WTC11 (cell line): ENCODE measurements at regions not wholly inside any gene's neighbourhood (a gene's known extent, or its start where the extent isn't known, plus 50 kb on each side); places are given as distances from the start of the nearest gene placed in this dataset.

ENCODE experiments used
- ATAC-seq: fragments of 200-7000 bp; cut with Tn5 transposase; 2 replicates; pipeline ENCODE4 v1.10.0; 2021; ENCODE audit warnings: mild to moderate bottlenecking, moderate library complexity
- CTCF ChIA-PET: fragments of 300-600 bp; sonication (Branson Sonifier 250); formaldehyde crosslinking; loops from one replicate; lab custom pipeline; 2021; ENCODE audit warnings: antibody characterized with exemption; lab: Charles Lee
- POLR2A ChIA-PET: fragments of 350-600 bp; sonication (Branson Sonifier 250); formaldehyde crosslinking; loops from one replicate; lab custom pipeline; 2021; ENCODE audit warnings: antibody characterized with exemption; lab: Charles Lee
- DNase-seq: peaks from one replicate; pipeline ENCODE4 v3.0.0; 2021; ENCODE audit warnings: low spot score
- H3K27ac Mint-ChIP-seq: 2 replicates; pipeline ENCODE4 v1.8.0; 2021; ENCODE audit warnings: mixed read lengths
- H3K27me3 Mint-ChIP-seq: 2 replicates; pipeline ENCODE4 v1.8.0; 2021; ENCODE audit warnings: low read depth, mild to moderate bottlenecking, moderate library complexity, mixed read lengths
- H3K36me3 Mint-ChIP-seq: 2 replicates; pipeline ENCODE4 v1.8.0; 2021; ENCODE audit warnings: mixed read lengths
- H3K4me1 Mint-ChIP-seq: 2 replicates; pipeline ENCODE4 v1.8.0; 2022; ENCODE audit warnings: mixed read lengths
- H3K4me3 Mint-ChIP-seq: 2 replicates; pipeline ENCODE4 v1.8.0; 2021; ENCODE audit warnings: mild to moderate bottlenecking, moderate library complexity, mixed read lengths
- H3K9me3 Mint-ChIP-seq: 2 replicates; pipeline ENCODE4 v1.8.0; 2021; ENCODE audit warnings: mixed read lengths
- ATF1 ChIP-seq: sonication (generic); formaldehyde crosslinking; IDR thresholded peaks from 2 replicates; pipeline ENCODE4 v1.8.1; 2023; ENCODE audit warnings: mild to moderate bottlenecking, moderate library complexity, missing genetic modification reagents
- ESRRA ChIP-seq: sonication (generic); formaldehyde crosslinking; IDR thresholded peaks from 2 replicates; pipeline ENCODE4 v1.8.1; 2022; ENCODE audit warnings: mild to moderate bottlenecking, missing genetic modification reagents, borderline replicate concordance
- ETV6 ChIP-seq: sonication (generic); formaldehyde crosslinking; IDR thresholded peaks from 2 replicates; pipeline ENCODE4 v1.8.1; 2022; ENCODE audit warnings: mild to moderate bottlenecking, missing genetic modification reagents
- FOXJ3 ChIP-seq: sonication (generic); formaldehyde crosslinking; IDR thresholded peaks from 2 replicates; pipeline ENCODE4 v1.9.0; 2021; ENCODE audit warnings: missing genetic modification reagents, mild to moderate bottlenecking, borderline replicate concordance
- FOXK1 ChIP-seq: sonication (generic); formaldehyde crosslinking; IDR thresholded peaks from 2 replicates; pipeline ENCODE4 v1.8.0; 2022; ENCODE audit warnings: mild to moderate bottlenecking, moderate library complexity, missing genetic modification reagents
- GTF2I ChIP-seq: fragments of 250-450 bp; sonication (Bioruptor Pico); conservative IDR thresholded peaks from 2 replicates; pipeline ENCODE4 v1.4.0; 2021; ENCODE audit warnings: mild to moderate bottlenecking
- IRF2 ChIP-seq: sonication (generic); formaldehyde crosslinking; IDR thresholded peaks from 2 replicates; pipeline ENCODE4 v1.8.0; 2022; ENCODE audit warnings: low read depth, missing genetic modification reagents, borderline replicate concordance
- MXD4 ChIP-seq: fragments of 250-450 bp; sonication (Bioruptor Pico); IDR thresholded peaks from 2 replicates; pipeline ENCODE4 v1.8.0; 2021; ENCODE audit warnings: mild to moderate bottlenecking, moderate library complexity, borderline replicate concordance
- NFATC4 ChIP-seq: fragments of 250-450 bp; sonication (Bioruptor Pico); IDR thresholded peaks from 2 replicates; pipeline ENCODE4 v1.9.0; 2021; ENCODE audit warnings: mild to moderate bottlenecking
- PRRX2 ChIP-seq: fragments of 250-450 bp; sonication (Bioruptor Pico); IDR thresholded peaks from 2 replicates; pipeline ENCODE4 v1.8.0; 2021; ENCODE audit warnings: mild to moderate bottlenecking
- SOX15 ChIP-seq: fragments of 250-450 bp; sonication (Bioruptor Pico); IDR thresholded peaks from 2 replicates; pipeline ENCODE4 v1.9.0; 2021; ENCODE audit warnings: mild to moderate bottlenecking
- ZNF121 ChIP-seq: sonication (generic); formaldehyde crosslinking; IDR thresholded peaks from 2 replicates; pipeline ENCODE4 v1.8.0; 2023; ENCODE audit warnings: missing genetic modification reagents
- ZNF219 ChIP-seq: sonication (generic); formaldehyde crosslinking; IDR thresholded peaks from 2 replicates; pipeline ENCODE4 v1.8.0; 2023; ENCODE audit warnings: missing genetic modification reagents, mild to moderate bottlenecking, borderline replicate concordance
- TF ChIP-seq, protein P1 (sequence below): fragments of 250-450 bp; sonication (Bioruptor Pico); IDR thresholded peaks from 2 replicates; pipeline ENCODE4 v1.9.0; 2021; ENCODE audit warnings: mild to moderate bottlenecking, borderline replicate concordance
- TF ChIP-seq, protein P2 (sequence below): sonication (generic); formaldehyde crosslinking; IDR thresholded peaks from 2 replicates; pipeline ENCODE4 v1.8.0; 2022; ENCODE audit warnings: missing genetic modification reagents
- TF ChIP-seq, protein P3 (sequence below): fragments of 250-450 bp; sonication (Bioruptor Pico); conservative IDR thresholded peaks from 2 replicates; pipeline ENCODE4 v1.9.0; 2021; ENCODE audit warnings: mild to moderate bottlenecking
- TF ChIP-seq, protein P4 (sequence below): sonication (generic); formaldehyde crosslinking; IDR thresholded peaks from 2 replicates; pipeline ENCODE4 v1.8.1; 2022; ENCODE audit warnings: low read depth, mild to moderate bottlenecking, moderate library complexity, missing genetic modification reagents, borderline replicate concordance
- TF ChIP-seq, protein P5 (sequence below): sonication (generic); formaldehyde crosslinking; IDR thresholded peaks from 2 replicates; pipeline ENCODE4 v1.8.0; 2023; ENCODE audit warnings: mild to moderate bottlenecking, missing genetic modification reagents
- TF ChIP-seq, protein P6 (sequence below): sonication (generic); formaldehyde crosslinking; IDR thresholded peaks from 2 replicates; pipeline ENCODE4 v1.8.1; 2023; ENCODE audit warnings: mild to moderate bottlenecking, missing genetic modification reagents, moderate library complexity

DNA sequence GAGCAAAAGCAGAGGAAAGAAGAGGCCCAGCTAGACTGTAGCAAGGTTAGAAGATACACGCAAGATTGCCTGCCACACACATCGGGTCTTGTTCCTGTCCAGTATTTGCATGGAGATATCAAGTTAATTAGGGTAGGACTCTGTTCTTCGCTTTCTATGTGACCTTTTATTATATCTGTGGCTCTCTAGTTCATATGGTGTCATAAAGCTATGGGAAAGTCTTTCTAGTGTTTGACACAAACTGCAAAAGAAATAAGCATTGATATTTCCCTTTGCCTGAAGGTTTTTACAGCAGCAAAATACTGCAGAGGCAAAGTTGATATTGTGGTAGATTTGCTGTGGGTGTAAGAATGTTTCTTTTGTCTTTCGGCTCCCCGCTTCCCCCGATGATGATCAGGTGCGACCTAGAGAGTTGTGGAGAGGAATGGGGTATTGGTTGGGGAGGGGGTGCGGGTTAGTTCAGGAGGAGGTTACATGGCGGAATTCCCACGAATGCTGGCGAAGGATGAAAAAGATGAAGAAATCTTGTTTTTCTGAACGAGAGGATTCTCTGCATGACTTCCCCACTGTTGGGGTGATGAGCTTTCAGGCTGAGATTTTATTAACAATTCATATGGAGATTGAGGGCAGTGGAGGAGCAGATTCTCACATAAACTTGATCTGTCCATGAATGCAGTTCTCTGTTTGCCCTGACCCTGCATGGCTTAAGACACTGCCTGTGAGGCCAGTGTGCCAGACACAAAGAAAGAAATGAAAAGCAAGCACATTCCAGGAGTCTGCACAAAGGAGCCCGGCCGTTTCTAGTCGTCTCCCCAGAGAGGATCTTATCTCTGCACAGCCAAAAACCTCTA, 550.2 kb downstream of the USP25 start (continued):
- TF ChIP-seq, protein P1, sequence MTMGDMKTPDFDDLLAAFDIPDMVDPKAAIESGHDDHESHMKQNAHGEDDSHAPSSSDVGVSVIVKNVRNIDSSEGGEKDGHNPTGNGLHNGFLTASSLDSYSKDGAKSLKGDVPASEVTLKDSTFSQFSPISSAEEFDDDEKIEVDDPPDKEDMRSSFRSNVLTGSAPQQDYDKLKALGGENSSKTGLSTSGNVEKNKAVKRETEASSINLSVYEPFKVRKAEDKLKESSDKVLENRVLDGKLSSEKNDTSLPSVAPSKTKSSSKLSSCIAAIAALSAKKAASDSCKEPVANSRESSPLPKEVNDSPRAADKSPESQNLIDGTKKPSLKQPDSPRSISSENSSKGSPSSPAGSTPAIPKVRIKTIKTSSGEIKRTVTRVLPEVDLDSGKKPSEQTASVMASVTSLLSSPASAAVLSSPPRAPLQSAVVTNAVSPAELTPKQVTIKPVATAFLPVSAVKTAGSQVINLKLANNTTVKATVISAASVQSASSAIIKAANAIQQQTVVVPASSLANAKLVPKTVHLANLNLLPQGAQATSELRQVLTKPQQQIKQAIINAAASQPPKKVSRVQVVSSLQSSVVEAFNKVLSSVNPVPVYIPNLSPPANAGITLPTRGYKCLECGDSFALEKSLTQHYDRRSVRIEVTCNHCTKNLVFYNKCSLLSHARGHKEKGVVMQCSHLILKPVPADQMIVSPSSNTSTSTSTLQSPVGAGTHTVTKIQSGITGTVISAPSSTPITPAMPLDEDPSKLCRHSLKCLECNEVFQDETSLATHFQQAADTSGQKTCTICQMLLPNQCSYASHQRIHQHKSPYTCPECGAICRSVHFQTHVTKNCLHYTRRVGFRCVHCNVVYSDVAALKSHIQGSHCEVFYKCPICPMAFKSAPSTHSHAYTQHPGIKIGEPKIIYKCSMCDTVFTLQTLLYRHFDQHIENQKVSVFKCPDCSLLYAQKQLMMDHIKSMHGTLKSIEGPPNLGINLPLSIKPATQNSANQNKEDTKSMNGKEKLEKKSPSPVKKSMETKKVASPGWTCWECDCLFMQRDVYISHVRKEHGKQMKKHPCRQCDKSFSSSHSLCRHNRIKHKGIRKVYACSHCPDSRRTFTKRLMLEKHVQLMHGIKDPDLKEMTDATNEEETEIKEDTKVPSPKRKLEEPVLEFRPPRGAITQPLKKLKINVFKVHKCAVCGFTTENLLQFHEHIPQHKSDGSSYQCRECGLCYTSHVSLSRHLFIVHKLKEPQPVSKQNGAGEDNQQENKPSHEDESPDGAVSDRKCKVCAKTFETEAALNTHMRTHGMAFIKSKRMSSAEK (CRISPR knock-in tag) = no peak

DNA sequence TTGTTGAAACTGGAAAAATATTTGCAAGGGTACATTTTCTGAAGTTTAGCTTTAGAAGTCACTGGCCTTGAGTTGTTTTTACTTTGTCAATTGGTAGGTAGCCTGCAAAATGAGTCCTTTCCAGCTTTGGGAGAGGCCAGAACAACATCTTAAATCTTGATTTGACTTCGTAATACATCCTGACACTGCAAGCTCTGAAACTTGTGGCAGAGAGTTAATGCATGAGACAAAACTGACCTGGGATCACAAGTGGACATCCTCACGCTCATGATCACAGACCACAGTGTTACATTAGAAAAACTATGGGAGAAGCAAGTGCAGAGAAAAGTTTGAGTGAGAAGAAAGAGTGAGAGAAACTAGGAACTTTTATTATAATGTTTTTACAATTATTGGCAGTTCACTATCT, 550.9 kb downstream of the USP25 start:
- no peak for DNase-seq
- H3K27ac Mint-ChIP-seq = peak overlapping the region; percentile 35; the same call in 1 of the 2 replicates
- H3K4me1 Mint-ChIP-seq = peaks cover 47% of the 10 kb centered on the region
- TF ChIP-seq, protein P2, sequence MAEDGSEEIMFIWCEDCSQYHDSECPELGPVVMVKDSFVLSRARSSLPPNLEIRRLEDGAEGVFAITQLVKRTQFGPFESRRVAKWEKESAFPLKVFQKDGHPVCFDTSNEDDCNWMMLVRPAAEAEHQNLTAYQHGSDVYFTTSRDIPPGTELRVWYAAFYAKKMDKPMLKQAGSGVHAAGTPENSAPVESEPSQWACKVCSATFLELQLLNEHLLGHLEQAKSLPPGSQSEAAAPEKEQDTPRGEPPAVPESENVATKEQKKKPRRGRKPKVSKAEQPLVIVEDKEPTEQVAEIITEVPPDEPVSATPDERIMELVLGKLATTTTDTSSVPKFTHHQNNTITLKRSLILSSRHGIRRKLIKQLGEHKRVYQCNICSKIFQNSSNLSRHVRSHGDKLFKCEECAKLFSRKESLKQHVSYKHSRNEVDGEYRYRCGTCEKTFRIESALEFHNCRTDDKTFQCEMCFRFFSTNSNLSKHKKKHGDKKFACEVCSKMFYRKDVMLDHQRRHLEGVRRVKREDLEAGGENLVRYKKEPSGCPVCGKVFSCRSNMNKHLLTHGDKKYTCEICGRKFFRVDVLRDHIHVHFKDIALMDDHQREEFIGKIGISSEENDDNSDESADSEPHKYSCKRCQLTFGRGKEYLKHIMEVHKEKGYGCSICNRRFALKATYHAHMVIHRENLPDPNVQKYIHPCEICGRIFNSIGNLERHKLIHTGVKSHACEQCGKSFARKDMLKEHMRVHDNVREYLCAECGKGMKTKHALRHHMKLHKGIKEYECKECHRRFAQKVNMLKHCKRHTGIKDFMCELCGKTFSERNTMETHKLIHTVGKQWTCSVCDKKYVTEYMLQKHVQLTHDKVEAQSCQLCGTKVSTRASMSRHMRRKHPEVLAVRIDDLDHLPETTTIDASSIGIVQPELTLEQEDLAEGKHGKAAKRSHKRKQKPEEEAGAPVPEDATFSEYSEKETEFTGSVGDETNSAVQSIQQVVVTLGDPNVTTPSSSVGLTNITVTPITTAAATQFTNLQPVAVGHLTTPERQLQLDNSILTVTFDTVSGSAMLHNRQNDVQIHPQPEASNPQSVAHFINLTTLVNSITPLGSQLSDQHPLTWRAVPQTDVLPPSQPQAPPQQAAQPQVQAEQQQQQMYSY (CRISPR knock-in tag) = no peak
- TF ChIP-seq ZNF121 (CRISPR knock-in tag) (no peak), ZNF219 (CRISPR knock-in tag) (no peak), ETV6 (CRISPR knock-in tag) (no peak), NFATC4 (no peak), IRF2 (CRISPR knock-in tag) (no peak), FOXK1 (CRISPR knock-in tag) (no peak), ATF1 (CRISPR knock-in tag) (no peak), PRRX2 (CRISPR knock-in tag) (no peak), GTF2I (CRISPR knock-in tag) (no peak), ESRRA (CRISPR knock-in tag) (no peak), MXD4 (no peak), FOXJ3 (CRISPR knock-in tag) (no peak), SOX15 (CRISPR knock-in tag) (no peak)
- TF ChIP-seq, protein P3, sequence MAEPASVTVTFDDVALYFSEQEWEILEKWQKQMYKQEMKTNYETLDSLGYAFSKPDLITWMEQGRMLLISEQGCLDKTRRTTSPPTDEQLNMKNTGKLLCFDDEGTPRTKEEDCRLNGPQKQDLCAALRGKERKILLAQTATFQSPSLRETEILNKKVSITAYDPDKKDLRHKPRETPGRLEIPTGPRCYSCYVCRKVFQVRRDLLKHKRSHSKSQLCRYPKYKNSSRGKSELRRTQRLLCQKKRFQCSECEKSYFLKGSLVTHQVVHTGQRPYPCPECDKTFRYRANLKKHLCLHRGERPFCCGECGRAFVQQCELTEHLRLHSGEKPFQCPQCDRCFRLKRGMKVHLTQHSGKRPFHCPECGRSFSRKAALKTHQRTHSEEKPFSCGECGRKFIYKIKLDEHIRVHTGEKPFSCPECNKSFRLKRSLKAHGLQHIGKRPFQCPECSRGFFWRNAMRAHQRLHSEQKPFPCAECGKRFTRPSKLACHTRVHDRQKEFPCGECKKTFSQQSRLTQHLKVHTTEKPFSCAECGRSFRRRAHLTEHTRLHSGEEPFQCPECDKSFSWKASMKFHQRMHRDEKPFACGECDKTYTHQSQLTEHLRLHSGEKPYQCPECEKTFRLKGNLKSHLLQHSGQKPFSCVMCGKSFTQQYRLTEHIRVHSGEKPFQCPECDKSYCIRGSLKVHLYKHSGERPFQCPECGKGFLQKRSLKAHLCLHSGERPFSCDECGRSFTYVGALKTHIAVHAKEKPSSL (CRISPR knock-in tag) = no peak
- TF ChIP-seq, protein P4, sequence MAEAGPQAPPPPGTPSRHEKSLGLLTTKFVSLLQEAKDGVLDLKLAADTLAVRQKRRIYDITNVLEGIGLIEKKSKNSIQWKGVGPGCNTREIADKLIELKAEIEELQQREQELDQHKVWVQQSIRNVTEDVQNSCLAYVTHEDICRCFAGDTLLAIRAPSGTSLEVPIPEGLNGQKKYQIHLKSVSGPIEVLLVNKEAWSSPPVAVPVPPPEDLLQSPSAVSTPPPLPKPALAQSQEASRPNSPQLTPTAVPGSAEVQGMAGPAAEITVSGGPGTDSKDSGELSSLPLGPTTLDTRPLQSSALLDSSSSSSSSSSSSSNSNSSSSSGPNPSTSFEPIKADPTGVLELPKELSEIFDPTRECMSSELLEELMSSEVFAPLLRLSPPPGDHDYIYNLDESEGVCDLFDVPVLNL = no peak
- TF ChIP-seq, protein P5, sequence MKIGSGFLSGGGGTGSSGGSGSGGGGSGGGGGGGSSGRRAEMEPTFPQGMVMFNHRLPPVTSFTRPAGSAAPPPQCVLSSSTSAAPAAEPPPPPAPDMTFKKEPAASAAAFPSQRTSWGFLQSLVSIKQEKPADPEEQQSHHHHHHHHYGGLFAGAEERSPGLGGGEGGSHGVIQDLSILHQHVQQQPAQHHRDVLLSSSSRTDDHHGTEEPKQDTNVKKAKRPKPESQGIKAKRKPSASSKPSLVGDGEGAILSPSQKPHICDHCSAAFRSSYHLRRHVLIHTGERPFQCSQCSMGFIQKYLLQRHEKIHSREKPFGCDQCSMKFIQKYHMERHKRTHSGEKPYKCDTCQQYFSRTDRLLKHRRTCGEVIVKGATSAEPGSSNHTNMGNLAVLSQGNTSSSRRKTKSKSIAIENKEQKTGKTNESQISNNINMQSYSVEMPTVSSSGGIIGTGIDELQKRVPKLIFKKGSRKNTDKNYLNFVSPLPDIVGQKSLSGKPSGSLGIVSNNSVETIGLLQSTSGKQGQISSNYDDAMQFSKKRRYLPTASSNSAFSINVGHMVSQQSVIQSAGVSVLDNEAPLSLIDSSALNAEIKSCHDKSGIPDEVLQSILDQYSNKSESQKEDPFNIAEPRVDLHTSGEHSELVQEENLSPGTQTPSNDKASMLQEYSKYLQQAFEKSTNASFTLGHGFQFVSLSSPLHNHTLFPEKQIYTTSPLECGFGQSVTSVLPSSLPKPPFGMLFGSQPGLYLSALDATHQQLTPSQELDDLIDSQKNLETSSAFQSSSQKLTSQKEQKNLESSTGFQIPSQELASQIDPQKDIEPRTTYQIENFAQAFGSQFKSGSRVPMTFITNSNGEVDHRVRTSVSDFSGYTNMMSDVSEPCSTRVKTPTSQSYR = no peak
- TF ChIP-seq, protein P6, sequence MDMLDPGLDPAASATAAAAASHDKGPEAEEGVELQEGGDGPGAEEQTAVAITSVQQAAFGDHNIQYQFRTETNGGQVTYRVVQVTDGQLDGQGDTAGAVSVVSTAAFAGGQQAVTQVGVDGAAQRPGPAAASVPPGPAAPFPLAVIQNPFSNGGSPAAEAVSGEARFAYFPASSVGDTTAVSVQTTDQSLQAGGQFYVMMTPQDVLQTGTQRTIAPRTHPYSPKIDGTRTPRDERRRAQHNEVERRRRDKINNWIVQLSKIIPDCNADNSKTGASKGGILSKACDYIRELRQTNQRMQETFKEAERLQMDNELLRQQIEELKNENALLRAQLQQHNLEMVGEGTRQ (CRISPR knock-in tag) = no peak
- ChIA-PET CTCF (no interaction called here), POLR2A (no interaction called here)
- ATAC-seq = no peak
- H3K4me3 Mint-ChIP-seq = peak overlapping the region; percentile 45; the same call in 1 of the 2 replicates
- no peaks in the 10 kb centered on the region for H3K36me3 Mint-ChIP-seq
- no peaks in the 10 kb centered on the region for H3K9me3 Mint-ChIP-seq
- no peaks in the 10 kb centered on the region for H3K27me3 Mint-ChIP-seq
